GM12873 (cell line): ENCODE measurements at regions not wholly inside any gene's neighbourhood (a gene's known extent, or its start where the extent isn't known, plus 50 kb on each side); places are given as distances from the start of the nearest gene placed in this dataset.

Source experiments
- TF ChIP-seq, protein P1 (sequence below): IDR thresholded peaks from 2 replicates; pipeline ENCODE4 v1.5.1; 2012; ENCODE audit warnings: low read depth, mild to moderate bottlenecking, moderate library complexity, low read length, control low read depth; ENCODE audit not compliant: insufficient read depth; ENCODE audit errors: missing control alignments

DNA sequence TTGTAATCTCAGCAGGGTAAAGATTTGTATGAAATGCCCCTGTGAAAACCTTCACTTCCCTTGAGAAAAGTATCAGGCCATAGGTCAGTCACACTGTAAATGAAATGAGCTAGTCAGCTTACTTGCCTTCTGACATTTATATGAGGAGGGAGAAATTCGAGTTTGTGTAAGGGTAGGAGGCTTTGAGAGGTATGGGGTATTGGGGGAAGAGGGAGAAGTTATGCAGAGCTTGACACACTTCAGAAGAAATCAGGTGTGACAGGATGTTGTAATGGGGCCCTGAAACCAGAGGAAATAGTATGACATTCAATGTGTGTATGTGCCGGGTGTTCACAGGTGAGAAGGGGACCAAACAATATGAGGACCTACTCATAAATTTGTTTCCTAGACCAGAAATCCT is 64.2 kb upstream of the CCN6 start:
- TF ChIP-seq, protein P1, sequence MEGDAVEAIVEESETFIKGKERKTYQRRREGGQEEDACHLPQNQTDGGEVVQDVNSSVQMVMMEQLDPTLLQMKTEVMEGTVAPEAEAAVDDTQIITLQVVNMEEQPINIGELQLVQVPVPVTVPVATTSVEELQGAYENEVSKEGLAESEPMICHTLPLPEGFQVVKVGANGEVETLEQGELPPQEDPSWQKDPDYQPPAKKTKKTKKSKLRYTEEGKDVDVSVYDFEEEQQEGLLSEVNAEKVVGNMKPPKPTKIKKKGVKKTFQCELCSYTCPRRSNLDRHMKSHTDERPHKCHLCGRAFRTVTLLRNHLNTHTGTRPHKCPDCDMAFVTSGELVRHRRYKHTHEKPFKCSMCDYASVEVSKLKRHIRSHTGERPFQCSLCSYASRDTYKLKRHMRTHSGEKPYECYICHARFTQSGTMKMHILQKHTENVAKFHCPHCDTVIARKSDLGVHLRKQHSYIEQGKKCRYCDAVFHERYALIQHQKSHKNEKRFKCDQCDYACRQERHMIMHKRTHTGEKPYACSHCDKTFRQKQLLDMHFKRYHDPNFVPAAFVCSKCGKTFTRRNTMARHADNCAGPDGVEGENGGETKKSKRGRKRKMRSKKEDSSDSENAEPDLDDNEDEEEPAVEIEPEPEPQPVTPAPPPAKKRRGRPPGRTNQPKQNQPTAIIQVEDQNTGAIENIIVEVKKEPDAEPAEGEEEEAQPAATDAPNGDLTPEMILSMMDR, result no peak

DNA sequence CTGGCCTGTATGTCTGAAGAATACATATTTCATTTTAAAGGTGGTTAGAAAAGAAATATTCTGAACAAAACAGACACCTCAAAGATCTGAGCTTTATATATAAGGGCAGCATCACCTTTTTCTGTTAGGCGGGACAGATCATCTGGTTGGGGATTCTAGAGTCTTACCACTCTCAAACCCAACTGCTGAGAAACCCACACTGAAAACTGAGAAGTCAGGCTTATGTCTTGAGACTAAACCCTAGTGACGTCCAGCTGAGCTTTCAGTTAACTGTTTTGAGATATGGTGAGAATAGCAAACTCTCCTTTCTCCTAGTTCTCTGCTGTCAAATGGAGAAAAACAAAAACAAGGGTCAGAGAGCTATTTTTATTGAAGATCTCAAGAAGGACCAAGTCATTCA is 63.7 kb upstream of the CCN6 start:
- TF ChIP-seq, protein P1, result no peak

- TF ChIP-seq, protein P1, result no peak
Observed at GRCh38 chr6:111992851-111993250, 61.1 kb upstream of the CCN6 start.

DNA sequence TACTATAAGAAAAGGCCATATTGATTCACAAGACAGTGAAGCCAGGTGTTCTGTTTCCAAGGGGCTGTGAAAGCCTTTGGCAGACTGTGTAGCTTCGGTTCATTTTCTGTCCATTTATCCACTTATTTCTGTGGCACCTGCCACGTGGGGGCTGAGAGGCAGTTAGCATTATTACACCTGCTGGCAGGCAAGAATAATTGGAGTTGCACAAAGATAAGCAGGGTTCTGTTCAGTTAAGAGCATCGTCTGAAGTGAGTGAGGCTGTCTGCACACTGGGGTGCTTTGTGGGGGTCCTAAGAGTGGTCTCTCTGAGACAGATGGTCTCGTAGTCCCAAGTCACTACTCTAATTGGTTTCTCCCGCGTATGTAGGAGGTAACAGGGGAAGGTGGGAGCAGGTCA is 60.6 kb upstream of the CCN6 start:
- TF ChIP-seq, protein P1, result no peak

- TF ChIP-seq, protein P1, result no peak
Observed at GRCh38 chr6:111994791-111995190, 59.1 kb upstream of the CCN6 start.

DNA sequence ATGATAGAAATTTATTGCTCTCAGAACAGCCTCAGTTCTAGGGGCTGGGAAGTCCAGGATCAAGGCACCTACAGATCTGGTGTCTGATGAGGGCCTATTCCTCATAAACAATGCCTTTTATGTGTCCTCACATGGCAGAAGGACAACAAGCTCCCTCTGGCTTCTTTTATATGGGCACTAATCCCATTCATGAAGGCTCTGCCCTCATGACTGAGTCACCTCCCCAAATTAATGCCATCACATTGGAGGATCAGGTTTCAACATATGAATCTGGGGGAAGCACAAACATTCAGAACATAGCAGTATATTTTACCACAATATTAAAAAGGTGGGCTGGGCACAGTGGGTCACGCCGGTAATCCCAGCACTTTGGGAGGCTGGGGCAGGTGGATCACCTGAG is 58.5 kb upstream of the CCN6 start:
- TF ChIP-seq, protein P1, result no peak

DNA sequence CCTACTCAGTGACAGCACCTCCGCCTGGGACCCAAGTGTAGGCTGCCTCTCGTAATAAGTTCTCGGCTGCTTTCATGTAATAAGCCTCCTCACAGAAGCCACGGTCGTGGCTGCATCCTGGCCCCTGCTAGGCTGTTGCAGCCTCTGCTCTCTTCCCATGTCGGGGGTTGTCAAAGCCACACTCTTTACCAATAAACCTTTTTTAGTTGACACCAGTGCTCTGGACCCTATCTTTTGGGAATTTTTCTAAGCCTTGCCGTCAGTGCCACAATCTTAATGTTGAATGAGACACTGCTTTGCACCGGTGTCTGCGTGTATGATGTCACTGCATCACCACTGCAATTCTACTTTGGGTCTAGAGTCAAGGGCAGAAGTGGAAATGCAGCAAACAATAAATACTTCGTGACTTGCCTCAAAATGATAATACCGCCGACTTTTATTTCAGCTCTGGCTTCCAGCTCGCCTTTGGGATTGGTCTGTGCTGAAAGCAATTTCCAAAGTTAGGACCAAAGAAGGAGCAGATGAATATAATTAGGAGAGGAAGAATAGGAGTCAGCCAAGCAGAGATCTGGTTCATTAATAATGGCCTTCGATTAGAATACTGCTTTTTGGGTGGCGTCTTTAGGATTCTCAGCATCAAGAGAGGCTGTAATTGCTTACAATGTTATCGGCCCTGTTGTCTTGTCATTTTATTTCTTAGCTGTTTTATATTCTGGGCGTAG is 57.6 kb upstream of the CCN6 start:
- TF ChIP-seq, protein P1, result no peak
